ENCODE measurements at regions not wholly inside any gene's neighbourhood (a gene's known extent, or its start where the extent isn't known, plus 50 kb on each side); places are given as distances from the start of the nearest gene placed in this dataset.

- no peak overlapping the region for H3K4me3 Mint-ChIP-seq (ENCODE audit: unreplicated experiment)
- H3K36me3 Mint-ChIP-seq (ENCODE audit: low read depth, unreplicated experiment) = no peaks in the 10 kb centered on the region
- H3K27me3 Mint-ChIP-seq (ENCODE audit: unreplicated experiment) = no peaks in the 10 kb centered on the region
- H3K9me3 Mint-ChIP-seq (ENCODE audit: unreplicated experiment) = no peaks in the 10 kb centered on the region
- TF ChIP-seq, protein P1, sequence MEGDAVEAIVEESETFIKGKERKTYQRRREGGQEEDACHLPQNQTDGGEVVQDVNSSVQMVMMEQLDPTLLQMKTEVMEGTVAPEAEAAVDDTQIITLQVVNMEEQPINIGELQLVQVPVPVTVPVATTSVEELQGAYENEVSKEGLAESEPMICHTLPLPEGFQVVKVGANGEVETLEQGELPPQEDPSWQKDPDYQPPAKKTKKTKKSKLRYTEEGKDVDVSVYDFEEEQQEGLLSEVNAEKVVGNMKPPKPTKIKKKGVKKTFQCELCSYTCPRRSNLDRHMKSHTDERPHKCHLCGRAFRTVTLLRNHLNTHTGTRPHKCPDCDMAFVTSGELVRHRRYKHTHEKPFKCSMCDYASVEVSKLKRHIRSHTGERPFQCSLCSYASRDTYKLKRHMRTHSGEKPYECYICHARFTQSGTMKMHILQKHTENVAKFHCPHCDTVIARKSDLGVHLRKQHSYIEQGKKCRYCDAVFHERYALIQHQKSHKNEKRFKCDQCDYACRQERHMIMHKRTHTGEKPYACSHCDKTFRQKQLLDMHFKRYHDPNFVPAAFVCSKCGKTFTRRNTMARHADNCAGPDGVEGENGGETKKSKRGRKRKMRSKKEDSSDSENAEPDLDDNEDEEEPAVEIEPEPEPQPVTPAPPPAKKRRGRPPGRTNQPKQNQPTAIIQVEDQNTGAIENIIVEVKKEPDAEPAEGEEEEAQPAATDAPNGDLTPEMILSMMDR (IDR thresholded peaks at IDR 0.05; ENCODE audit: unreplicated experiment) = no peak
- no peak overlapping the region for H3K27ac Mint-ChIP-seq (ENCODE audit: unreplicated experiment)
- no peak for DNase-seq (ENCODE audit: low spot score)
- peaks cover 5% of the 10 kb centered on the region for H3K4me1 Mint-ChIP-seq (ENCODE audit: unreplicated experiment)
Observed at GRCh38 chr15:91383532-91383931, 283.5 kb downstream of the SV2B start.

- Mint-ChIP-seq H3K27ac (ENCODE audit: unreplicated experiment) (no peak overlapping the region), H3K27me3 (ENCODE audit: unreplicated experiment) (no peaks in the 10 kb centered on the region), H3K4me3 (ENCODE audit: unreplicated experiment) (no peak overlapping the region), H3K4me1 (ENCODE audit: unreplicated experiment) (peaks cover 5% of the 10 kb centered on the region), H3K36me3 (ENCODE audit: low read depth, unreplicated experiment) (no peaks in the 10 kb centered on the region), H3K9me3 (ENCODE audit: unreplicated experiment) (no peaks in the 10 kb centered on the region)
- DNase-seq (ENCODE audit: low spot score) = no peak
- TF ChIP-seq, protein P1 (IDR thresholded peaks at IDR 0.05; ENCODE audit: unreplicated experiment) = no peak
Observed at GRCh38 chr15:91384189-91384730, 284.2 kb downstream of the SV2B start.

- Mint-ChIP-seq H3K27me3 (ENCODE audit: unreplicated experiment) (no peaks in the 10 kb centered on the region), H3K9me3 (ENCODE audit: unreplicated experiment) (no peaks in the 10 kb centered on the region), H3K36me3 (ENCODE audit: low read depth, unreplicated experiment) (no peaks in the 10 kb centered on the region), H3K4me3 (ENCODE audit: unreplicated experiment) (no peak overlapping the region), H3K27ac (ENCODE audit: unreplicated experiment) (no peak overlapping the region), H3K4me1 (ENCODE audit: unreplicated experiment) (peaks cover 5% of the 10 kb centered on the region)
- no peak for DNase-seq (ENCODE audit: low spot score)
- TF ChIP-seq, protein P1 (IDR thresholded peaks at IDR 0.05; ENCODE audit: unreplicated experiment) = no peak
Observed at GRCh38 chr15:91385311-91385710, 285.3 kb downstream of the SV2B start.

DNA sequence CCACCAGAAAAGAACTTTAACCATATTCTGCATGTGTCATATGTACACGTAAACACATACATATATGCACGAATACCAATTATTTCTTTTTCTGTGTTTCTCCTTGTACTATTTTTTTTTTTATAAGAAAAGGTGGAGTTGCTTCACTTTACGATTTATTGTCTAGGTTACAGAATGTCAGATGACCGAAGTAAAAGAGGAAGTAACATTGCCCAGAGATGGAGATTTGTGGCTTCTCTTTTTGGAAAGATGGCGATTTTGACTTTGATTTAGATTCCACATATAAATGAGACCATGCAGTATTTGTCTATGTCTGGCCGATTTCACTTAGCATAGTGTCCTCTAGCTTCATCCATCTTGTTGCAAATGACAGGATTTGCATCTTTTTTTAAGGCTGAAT, 293.1 kb downstream of the SV2B start:
- Mint-ChIP-seq H3K9me3 (ENCODE audit: unreplicated experiment) (no peaks in the 10 kb centered on the region), H3K27me3 (ENCODE audit: unreplicated experiment) (no peaks in the 10 kb centered on the region), H3K4me1 (ENCODE audit: unreplicated experiment) (no peaks in the 10 kb centered on the region), H3K27ac (ENCODE audit: unreplicated experiment) (no peak overlapping the region), H3K4me3 (ENCODE audit: unreplicated experiment) (no peak overlapping the region), H3K36me3 (ENCODE audit: low read depth, unreplicated experiment) (no peaks in the 10 kb centered on the region)
- TF ChIP-seq, protein P1 (IDR thresholded peaks at IDR 0.05; ENCODE audit: unreplicated experiment) = no peak
- no peak for DNase-seq (ENCODE audit: low spot score)

DNA sequence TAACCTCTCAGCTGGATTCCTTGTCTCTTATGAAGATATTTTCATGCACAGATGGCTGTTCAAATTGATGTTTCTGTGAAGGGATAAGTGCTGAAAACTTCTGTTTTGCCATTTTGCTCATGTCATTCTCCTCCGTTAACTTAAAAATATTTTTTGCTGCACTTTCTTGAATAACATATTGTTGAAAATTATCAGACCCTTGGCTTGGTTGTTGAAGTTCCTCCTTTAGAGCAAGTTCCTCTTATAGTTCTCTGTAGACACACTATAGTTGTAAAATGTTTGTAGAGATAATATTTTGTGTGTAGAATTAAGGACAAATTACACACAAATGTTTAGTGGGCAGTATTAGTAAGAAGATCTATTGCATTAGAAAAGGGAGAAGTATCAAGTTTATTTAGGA, 300.4 kb downstream of the SV2B start:
- no peaks in the 10 kb centered on the region for H3K36me3 Mint-ChIP-seq (ENCODE audit: low read depth, unreplicated experiment)
- H3K27me3 Mint-ChIP-seq (ENCODE audit: unreplicated experiment) = no peaks in the 10 kb centered on the region
- no peaks in the 10 kb centered on the region for H3K9me3 Mint-ChIP-seq (ENCODE audit: unreplicated experiment)
- no peak overlapping the region for H3K4me3 Mint-ChIP-seq (ENCODE audit: unreplicated experiment)
- DNase-seq (ENCODE audit: low spot score) = no peak
- TF ChIP-seq, protein P1 (IDR thresholded peaks at IDR 0.05; ENCODE audit: unreplicated experiment) = no peak
- H3K4me1 Mint-ChIP-seq (ENCODE audit: unreplicated experiment) = no peaks in the 10 kb centered on the region
- H3K27ac Mint-ChIP-seq (ENCODE audit: unreplicated experiment) = no peak overlapping the region
